ENCODE measurements at regions not wholly inside any gene's neighbourhood (a gene's known extent, or its start where the extent isn't known, plus 50 kb on each side); places are given as distances from the start of the nearest gene placed in this dataset.

DNA sequence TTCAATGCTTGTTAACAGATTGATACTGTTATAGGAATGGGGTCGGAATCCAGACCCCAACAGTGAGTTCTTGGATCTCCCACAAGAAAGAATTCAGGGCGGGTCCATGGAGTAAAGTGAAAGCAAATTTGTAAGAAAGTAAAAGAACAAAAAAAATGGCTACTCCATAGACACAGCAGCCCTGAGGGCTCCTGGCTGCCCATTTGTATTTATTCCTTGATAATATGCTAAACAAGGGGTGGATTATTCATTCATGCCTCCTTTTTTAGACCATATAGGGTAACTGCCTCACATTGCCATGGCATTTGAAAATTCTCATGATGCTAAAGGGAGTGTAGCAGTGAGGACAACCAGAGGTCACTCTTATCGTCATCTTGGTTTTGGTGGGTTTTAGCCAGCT lies 717.2 kb upstream of the KCND2 start:
- H3K36me3 Mint-ChIP-seq (ENCODE audit: low read depth) = no peaks in the 10 kb centered on the region
- H3K4me3 ChIP-seq = no peak overlapping the region
- H3K27me3 ChIP-seq (ENCODE audit: insufficient read depth) = no peaks in the 10 kb centered on the region
- no peak overlapping the region for H3K4me3 Mint-ChIP-seq
- H3K4me1 Mint-ChIP-seq = no peaks in the 10 kb centered on the region
- no peak for DNase-seq (ENCODE audit: low spot score)
- no peaks in the 10 kb centered on the region for H3K4me1 ChIP-seq (ENCODE audit: insufficient read depth)
- ATAC-seq = no peak
- no peak overlapping the region for H3K4me2 ChIP-seq
- H4K20me1 ChIP-seq (replicated peaks; ENCODE audit: insufficient read depth) = no peaks in the 10 kb centered on the region
- H3K27ac ChIP-seq (ENCODE audit: low read depth) = no peak overlapping the region
- H2AFZ ChIP-seq = no peak overlapping the region
- no peak overlapping the region for H3K27ac Mint-ChIP-seq
- H3K79me2 ChIP-seq (replicated peaks; ENCODE audit: insufficient read depth) = no peaks in the 10 kb centered on the region
- H3K27me3 Mint-ChIP-seq (ENCODE audit: insufficient read depth, low read depth, poor library complexity) = no peaks in the 10 kb centered on the region
- no peaks in the 10 kb centered on the region for H3K36me3 ChIP-seq (ENCODE audit: insufficient read depth)
- no peaks in the 10 kb centered on the region for H3F3A ChIP-seq (replicated peaks; ENCODE audit: low read depth)
- H3K9me2 ChIP-seq (ENCODE audit: insufficient read depth) = no peaks in the 10 kb centered on the region
- TF ChIP-seq NANOG (IDR thresholded peaks at IDR 0.05; ENCODE audit: borderline replicate concordance) = no peak
- no peak for TF ChIP-seq POLR2AphosphoS5 (IDR thresholded peaks at IDR 0.05; ENCODE audit: low read depth)
- TF ChIP-seq, protein P1, sequence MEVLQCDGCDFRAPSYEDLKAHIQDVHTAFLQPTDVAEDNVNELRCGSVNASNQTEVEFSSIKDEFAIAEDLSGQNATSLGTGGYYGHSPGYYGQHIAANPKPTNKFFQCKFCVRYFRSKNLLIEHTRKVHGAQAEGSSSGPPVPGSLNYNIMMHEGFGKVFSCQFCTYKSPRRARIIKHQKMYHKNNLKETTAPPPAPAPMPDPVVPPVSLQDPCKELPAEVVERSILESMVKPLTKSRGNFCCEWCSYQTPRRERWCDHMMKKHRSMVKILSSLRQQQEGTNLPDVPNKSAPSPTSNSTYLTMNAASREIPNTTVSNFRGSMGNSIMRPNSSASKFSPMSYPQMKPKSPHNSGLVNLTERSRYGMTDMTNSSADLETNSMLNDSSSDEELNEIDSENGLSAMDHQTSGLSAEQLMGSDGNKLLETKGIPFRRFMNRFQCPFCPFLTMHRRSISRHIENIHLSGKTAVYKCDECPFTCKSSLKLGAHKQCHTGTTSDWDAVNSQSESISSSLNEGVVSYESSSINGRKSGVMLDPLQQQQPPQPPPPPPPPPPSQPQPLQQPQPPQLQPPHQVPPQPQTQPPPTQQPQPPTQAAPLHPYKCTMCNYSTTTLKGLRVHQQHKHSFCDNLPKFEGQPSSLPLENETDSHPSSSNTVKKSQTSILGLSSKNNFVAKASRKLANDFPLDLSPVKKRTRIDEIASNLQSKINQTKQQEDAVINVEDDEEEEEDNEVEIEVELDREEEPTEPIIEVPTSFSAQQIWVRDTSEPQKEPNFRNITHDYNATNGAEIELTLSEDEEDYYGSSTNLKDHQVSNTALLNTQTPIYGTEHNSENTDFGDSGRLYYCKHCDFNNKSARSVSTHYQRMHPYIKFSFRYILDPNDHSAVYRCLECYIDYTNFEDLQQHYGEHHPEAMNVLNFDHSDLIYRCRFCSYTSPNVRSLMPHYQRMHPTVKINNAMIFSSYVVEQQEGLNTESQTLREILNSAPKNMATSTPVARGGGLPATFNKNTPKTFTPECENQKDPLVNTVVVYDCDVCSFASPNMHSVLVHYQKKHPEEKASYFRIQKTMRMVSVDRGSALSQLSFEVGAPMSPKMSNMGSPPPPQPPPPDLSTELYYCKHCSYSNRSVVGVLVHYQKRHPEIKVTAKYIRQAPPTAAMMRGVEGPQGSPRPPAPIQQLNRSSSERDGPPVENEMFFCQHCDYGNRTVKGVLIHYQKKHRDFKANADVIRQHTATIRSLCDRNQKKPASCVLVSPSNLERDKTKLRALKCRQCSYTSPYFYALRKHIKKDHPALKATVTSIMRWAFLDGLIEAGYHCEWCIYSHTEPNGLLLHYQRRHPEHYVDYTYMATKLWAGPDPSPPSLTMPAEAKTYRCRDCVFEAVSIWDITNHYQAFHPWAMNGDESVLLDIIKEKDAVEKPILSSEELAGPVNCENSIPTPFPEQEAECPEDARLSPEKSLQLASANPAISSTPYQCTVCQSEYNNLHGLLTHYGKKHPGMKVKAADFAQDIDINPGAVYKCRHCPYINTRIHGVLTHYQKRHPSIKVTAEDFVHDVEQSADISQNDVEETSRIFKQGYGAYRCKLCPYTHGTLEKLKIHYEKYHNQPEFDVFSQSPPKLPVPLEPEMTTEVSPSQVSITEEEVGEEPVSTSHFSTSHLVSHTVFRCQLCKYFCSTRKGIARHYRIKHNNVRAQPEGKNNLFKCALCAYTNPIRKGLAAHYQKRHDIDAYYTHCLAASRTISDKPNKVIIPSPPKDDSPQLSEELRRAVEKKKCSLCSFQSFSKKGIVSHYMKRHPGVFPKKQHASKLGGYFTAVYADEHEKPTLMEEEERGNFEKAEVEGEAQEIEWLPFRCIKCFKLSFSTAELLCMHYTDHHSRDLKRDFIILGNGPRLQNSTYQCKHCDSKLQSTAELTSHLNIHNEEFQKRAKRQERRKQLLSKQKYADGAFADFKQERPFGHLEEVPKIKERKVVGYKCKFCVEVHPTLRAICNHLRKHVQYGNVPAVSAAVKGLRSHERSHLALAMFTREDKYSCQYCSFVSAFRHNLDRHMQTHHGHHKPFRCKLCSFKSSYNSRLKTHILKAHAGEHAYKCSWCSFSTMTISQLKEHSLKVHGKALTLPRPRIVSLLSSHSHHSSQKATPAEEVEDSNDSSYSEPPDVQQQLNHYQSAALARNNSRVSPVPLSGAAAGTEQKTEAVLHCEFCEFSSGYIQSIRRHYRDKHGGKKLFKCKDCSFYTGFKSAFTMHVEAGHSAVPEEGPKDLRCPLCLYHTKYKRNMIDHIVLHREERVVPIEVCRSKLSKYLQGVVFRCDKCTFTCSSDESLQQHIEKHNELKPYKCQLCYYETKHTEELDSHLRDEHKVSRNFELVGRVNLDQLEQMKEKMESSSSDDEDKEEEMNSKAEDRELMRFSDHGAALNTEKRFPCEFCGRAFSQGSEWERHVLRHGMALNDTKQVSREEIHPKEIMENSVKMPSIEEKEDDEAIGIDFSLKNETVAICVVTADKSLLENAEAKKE (CRISPR knock-in tag; IDR thresholded peaks at IDR 0.05) = no peak
- TF ChIP-seq, protein P2, sequence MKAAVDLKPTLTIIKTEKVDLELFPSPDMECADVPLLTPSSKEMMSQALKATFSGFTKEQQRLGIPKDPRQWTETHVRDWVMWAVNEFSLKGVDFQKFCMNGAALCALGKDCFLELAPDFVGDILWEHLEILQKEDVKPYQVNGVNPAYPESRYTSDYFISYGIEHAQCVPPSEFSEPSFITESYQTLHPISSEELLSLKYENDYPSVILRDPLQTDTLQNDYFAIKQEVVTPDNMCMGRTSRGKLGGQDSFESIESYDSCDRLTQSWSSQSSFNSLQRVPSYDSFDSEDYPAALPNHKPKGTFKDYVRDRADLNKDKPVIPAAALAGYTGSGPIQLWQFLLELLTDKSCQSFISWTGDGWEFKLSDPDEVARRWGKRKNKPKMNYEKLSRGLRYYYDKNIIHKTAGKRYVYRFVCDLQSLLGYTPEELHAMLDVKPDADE (IDR thresholded peaks at IDR 0.05) = no peak
- TF ChIP-seq STAT1 (IDR thresholded peaks at IDR 0.05; ENCODE audit: unreplicated experiment) = no peak
- TF ChIP-seq EZH2phosphoT487 (IDR thresholded peaks at IDR 0.05; ENCODE audit: unreplicated experiment) = no peak
- TF ChIP-seq, protein P3, sequence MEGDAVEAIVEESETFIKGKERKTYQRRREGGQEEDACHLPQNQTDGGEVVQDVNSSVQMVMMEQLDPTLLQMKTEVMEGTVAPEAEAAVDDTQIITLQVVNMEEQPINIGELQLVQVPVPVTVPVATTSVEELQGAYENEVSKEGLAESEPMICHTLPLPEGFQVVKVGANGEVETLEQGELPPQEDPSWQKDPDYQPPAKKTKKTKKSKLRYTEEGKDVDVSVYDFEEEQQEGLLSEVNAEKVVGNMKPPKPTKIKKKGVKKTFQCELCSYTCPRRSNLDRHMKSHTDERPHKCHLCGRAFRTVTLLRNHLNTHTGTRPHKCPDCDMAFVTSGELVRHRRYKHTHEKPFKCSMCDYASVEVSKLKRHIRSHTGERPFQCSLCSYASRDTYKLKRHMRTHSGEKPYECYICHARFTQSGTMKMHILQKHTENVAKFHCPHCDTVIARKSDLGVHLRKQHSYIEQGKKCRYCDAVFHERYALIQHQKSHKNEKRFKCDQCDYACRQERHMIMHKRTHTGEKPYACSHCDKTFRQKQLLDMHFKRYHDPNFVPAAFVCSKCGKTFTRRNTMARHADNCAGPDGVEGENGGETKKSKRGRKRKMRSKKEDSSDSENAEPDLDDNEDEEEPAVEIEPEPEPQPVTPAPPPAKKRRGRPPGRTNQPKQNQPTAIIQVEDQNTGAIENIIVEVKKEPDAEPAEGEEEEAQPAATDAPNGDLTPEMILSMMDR (conservative IDR thresholded peaks at IDR 0.05; ENCODE audit: low read depth in 2 of 2) = no peak
- no peak for TF ChIP-seq ZNF114 (CRISPR knock-in tag; IDR thresholded peaks at IDR 0.05)
- no peaks in the 10 kb centered on the region; the same call in 2 of the 3 replicates for H3K9me3 Mint-ChIP-seq

Measured in GM23338 (cell line).